ENCODE measurements at regions not wholly inside any gene's neighbourhood (a gene's known extent, or its start where the extent isn't known, plus 50 kb on each side); places are given as distances from the start of the nearest gene placed in this dataset.

DNA sequence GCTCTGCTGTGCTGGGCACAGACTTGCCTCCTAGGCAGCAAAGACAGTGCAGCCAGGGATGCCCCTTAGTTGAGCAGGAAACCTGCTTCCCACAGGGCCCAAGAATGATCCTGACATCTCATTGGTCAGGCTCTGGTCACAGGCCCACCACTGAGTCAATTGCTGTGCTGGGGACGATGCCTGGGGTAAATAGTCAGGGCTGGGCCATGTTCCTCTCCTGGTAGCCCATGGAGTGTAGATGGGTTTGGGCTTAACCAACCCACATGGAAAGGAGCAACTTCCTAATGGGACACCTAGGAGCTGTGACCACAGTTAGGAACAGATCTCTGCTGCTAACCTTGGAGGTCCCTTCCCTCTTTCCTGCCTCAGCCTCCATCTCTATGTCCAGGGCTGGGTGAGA is 212.5 kb upstream of the ZNF536 start:
- TF ChIP-seq, protein P1, sequence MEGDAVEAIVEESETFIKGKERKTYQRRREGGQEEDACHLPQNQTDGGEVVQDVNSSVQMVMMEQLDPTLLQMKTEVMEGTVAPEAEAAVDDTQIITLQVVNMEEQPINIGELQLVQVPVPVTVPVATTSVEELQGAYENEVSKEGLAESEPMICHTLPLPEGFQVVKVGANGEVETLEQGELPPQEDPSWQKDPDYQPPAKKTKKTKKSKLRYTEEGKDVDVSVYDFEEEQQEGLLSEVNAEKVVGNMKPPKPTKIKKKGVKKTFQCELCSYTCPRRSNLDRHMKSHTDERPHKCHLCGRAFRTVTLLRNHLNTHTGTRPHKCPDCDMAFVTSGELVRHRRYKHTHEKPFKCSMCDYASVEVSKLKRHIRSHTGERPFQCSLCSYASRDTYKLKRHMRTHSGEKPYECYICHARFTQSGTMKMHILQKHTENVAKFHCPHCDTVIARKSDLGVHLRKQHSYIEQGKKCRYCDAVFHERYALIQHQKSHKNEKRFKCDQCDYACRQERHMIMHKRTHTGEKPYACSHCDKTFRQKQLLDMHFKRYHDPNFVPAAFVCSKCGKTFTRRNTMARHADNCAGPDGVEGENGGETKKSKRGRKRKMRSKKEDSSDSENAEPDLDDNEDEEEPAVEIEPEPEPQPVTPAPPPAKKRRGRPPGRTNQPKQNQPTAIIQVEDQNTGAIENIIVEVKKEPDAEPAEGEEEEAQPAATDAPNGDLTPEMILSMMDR (IDR thresholded peaks at IDR 0.05 in 4 of 5, conservative IDR thresholded peaks at IDR 0.05 in 1 of 5), result no peak
- TF ChIP-seq POLR2A (IDR thresholded peaks at IDR 0.05), result no peak

Measured in gastrocnemius medialis (tissue), 4 donors.